ENCODE measurements at regions not wholly inside any gene's neighbourhood (a gene's known extent, or its start where the extent isn't known, plus 50 kb on each side); places are given as distances from the start of the nearest gene placed in this dataset.

DNA sequence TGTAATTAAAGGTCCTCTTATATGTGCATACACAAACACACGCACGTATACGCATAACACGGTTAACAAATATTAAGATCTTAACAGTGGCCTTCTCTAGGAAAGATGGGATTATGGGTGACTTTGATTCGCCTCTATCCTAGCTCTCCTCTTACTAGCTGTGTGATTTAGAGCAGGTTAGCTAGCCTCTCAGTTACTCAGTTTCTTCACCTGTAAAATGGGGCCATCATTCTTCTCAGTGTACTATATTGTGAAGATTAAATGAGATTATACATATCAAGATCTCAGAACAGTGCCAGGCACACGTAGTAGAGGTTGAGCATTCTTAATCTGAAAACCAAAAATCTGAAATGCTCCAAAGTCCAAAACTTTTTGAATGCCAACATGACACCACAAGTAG is 159.3 kb downstream of the BCOR start:
- DNase-seq, result no peak

DNA sequence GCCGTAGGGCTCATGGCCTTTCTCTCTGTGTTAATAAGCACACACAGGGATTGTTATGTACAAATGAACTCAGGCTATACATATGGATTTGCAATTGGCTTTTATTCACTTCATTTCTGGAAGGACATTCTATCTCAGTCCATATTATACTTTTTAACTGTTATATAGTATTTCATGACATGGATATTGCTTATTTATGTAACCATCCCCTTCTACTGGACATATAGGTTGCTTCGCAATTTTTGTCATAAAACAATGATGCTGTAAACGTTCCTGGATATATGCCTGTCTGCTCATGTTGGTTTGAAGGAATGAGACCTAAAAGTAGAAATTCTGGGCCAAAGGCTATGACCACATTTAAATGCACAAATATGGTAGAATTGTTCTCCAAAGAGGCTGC is 158.1 kb downstream of the BCOR start:
- no peak for DNase-seq

DNA sequence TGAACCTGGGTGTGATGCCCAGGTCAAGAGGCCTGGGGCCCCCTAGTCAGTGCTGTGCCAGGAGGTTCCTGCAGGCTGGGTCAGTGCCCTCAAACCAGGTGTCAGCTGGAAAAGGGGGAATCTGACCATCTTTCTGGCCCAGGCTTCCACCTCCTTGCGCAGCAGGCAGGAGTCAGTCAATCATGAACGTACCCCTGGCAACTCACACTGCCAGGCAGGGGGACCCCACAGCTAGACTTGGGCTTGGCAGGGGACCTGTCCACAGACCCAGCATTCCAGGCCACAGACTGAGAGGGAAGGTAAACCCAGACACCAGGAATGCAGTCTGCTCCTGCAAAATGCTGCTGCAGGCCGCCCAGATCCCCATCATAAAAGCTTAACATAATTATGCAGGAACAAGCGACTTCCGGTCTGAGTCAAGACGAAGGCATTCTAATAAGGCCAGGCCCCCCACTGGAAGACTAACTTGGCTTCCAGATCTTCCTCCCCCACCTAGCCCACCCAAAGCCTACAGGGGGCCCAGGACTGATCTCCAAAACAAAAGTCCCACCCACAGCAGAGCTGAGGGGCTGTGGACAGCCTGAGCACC is 156.3 kb downstream of the BCOR start:
- no peak for DNase-seq

DNA sequence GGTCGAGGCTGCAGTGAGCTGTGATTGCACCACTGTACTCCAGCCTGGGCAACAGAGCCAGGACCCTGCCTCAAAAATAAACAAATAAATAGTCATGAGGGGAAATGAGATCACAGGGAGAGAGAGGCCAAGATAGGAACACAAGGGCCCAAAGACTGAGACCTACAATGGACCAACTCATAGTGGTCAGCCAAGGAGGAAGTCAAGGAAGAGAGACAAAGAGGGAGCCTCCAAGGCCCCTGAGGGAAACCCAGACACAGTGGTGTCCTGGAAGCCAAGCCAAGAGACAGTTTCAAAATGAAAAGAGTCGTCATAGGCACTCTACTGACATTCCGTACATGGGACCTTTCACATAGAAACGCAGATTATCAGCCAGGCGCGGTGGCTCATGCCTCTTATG is 153.3 kb downstream of the BCOR start:
- DNase-seq, result no peak

DNA sequence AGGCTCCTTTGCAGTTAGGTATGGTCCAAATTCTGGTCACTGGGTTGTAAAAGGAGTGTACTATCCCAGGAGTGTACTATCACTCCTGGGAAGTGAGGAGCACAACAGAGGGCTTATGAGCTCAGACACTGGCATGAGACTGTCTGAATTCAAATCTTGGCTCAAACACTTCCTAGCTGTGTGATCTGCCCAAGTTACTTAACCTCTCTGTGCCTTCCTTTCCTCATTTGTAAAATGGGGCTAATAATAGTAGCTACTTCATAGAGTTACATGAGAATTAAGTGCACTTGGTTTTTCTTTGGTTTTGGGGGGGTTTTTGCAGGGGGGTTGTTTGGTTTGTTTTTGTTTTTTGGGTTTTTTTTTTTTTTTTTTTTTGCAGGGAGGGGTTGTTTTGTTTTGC is 152.0 kb downstream of the BCOR start:
- no peak for DNase-seq

DNA sequence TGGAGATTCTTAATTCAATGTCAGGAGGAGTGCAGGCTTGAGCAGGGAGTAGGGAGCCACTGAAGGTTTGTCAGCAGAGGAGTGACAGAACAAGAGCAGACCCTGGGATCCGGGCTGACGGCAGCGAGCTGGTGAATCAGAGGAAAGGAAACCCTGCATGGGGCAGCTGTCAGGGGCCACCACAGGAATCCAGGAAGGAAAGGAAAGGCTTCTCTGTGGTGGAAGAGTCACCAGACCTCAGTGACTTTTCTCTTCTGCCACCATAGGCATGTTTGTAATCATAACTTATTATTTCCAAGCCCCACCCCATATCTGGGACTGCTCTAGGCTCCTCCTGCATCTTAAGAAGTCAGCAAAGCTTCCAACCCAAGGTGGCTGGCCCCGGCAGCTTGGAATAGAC is 150.9 kb downstream of the BCOR start:
- DNase-seq, result no peak

DNA sequence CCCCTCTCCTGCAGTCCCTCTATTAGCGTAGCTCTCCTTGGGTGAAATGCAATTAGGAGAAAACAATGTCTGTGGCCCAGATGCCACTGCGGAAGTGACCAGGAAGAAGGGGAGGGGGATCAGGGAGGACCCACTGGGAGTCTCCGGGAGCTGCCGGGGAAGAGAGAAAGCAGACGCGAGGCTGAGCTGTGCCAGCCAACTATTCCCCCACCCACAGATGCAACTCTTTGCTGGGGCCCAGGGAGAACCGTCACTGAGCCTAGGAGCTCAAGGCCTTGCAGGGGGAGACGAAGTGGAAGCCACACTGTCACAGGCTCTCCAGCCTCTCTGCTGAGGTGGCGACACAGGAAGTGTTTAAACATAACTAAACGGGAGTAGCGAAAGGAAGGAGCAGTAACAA is 149.2 kb downstream of the BCOR start:
- DNase-seq, result no peak

DNA sequence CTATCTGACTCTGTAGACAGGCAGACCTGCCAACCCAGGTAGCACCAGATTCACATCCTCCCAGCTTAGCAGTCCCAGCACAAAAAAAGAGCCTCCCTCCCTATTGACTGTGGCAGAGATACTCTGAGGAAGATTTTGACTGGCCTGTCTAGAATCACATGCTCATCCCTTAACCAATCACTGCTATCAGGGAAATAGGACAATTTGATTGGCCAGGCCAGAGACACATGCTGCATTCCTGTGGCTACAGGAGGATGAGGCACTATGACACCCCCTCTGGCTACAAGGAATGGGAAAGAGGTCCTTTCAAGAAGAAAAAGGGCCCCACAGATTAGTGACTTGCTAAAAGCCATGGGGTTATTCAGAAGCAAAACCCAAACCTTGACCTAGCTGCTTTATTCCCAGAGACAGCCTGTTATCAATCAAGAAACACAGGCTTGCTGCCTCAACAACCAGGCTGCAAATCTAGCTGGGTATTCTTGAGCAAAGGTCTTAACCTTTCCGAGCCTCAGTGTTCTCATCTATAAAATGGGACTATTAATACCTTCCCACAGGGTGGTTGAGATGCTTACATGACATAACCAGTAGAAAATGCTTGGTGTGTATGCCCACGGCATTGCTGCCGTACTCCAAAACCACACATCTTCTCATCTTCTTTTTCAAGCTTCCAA is 147.6 kb downstream of the BCOR start:
- no peak for DNase-seq

DNA sequence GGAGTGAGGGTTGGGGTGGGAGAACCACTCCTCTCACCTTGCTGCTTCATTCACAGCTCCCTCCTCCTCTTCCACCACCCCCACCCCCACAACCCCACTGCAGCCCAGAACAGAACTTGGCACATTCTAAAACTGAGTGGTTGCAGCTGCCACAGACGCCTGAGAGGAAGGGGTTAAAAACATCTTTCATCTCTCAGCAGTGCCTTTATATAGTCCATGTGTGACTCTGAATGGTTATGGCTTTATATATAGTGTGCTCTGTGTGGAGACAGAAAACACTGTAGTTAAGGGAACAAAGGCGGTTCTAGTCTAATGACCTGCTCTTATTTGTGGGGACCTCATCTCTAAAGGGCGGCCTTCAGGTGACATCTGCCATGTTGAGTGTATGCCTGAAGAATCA is 144.8 kb downstream of the BCOR start:
- DNase-seq, result no peak

DNA sequence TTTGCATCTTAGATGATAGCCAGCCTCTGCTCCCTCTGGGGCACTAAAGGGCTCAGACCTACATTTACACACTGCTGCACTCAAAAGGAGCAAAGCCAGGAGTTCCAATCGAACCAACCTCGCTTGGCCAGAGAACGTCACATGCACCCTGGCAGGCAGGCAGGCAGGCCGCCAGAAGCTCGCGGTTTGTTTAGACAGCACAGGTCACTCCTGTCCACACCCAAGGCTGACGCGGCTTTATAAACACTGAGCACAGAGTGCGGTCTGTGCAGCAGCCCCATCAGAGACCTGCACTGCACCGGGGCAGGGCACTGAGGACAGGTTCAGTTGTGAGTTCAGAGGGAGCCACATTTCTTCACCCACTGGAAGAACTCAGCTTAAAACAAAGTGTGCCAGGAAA is 143.9 kb downstream of the BCOR start:
- no peak for DNase-seq

DNA sequence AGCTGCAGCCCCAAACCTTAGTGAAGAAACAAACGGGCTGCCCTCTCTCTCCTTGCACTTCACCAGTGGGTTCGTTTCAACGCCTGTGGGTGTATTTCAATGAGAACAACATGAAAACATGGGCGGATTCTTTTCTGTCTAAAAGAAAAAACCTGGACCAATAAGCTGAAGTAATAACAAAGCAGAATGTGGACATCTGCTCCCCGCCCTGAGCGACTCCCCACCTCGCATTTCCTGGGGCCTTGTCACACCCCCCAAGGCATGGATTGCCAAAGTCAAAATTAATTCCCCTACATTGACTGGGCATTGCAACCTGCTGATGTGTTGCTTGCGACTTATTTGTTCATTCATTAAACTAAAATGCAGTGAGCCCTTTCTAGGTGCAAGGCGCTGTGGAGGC is 142.9 kb downstream of the BCOR start:
- DNase-seq, result no peak

DNA sequence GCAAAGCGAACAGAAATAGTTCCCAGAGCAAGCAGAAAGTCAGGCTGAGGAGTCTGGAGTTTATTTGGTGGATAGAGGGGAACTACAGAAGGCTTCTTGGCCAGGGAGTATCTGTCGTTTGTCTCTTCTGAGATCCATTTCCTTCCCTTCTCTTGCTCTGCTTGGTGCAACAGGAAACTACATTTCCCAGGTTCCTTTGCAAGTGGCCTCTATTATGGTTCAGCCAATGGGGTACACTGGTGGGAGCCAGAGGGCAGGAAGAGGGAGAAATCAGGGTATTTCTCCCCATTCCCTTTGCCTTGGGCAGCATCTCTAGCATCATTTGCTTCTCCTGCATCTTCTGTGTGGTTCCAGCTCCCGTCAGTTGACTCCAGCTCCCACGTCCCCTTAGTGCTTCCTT is 142.1 kb downstream of the BCOR start:
- no peak for DNase-seq

DNA sequence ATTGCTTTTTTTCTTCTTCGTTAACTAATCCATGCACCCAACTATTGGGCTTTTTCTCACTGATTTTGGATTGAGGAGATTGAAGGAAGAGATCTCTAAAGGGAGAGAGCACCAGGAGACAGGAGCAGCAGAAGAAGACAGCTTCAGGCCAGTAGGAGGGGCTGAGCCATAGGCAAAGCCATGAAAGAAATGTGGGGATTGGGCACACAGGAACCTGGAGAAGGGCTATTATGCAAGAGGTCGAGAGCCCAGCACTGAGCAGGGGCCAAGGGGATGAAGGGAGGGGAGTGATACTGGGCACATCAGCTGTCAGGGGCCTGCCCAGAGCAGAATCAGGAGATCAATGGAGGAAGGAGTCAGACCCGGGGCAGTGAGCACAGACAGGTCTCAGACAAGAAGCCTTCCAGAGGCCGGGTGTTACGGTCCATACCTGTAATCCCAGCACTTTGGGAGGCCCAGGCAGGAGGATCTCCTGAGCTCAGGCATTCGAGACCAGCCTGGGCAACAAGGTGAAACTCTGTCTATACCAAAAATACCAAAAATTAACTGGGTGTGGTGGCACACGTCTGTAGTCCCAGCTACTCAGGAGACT is 140.9 kb downstream of the BCOR start:
- no peak for DNase-seq

DNA sequence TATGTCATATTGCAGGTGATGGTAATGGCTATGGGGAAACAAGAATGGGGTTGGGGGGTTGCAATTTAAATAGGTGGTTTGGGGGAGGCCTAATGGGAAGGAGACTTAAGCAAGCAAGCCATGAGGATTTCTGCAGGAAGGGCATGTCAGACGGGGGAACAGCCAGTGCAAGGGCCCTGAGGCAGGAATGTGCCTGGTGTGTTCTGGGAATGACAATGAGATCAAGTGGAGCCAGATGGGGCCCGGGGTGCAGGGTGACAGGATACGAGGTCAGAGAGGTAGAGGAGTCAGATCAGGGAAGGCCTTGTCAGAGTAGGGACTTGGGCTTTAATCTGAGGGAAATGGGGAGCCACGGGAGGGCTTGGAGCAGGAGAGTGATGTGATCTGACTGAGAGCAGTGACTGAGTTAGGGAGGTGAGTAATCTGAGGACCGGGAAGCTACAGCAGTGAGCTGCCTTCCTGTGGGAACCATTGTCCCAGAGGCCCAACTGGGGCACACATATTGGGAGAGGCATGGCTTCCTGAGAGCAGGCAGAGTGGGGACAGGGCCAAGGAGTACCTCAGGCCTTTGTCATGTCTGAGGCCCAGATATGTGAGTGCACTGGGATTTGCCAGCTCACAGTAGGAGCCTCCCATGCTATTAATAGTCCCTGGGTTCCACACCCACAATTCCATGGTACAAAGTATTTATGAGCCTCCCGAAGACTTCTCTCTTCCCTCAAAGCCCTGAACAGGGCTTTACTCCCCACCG is 139.8 kb downstream of the BCOR start:
- DNase-seq, result no peak

DNA sequence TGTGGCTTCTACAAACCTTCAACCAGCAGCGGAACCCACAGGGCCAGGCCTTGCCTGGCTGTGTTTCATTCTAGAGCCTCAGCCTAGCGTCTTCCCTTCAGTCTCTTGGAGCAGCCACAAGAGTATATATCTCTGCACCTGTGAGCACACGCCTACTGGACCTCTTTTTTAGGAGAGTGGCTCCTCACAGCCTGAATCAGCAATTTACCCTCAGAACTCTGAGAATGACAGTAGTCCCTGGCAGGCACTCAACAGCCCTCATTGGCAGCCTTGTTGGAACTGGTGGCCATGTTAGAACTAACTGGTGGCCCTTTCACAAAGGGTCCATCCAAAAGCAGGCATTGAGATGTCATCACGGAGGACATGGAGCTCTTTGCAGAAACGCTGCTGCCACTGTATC is 138.9 kb downstream of the BCOR start:
- no peak for DNase-seq

DNA sequence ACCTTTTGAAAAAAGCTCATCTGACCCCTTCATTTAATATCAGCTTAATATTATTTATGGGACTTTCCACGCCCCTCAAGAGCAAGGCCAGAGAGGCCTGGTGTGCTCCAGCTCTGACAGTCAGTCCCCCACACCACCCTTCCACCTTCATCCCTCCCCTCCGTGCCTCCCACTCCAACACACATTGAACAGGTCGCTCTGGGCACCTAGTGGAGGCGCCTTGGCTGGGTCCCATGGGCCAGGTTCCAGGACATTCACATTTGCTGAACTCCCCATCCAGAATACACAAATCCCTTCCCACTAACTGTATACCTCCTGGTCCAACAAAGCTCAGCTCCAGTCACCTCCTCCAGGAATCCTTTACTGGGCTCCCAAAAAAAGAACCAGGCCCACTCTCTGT is 137.5 kb downstream of the BCOR start:
- no peak for DNase-seq

DNA sequence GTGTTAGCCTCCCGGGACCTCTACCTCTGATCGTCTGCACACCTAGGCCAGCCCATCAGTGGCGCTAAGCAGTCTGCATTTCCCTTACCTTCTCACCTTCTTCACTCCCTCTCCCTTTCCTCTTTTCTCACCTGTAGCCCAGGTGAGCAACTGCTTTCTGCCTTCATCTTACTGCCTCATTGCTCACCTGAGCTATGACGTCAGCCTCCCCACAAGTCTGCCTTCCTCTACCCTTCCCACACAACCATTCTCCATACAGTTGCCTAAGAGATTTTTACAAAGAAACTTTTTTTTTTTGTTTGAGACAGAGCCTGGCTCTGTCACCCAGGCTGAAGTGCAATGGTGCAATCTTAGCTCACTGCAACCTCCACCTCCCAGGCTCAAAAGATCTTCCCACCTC is 136.3 kb downstream of the BCOR start:
- no peak for DNase-seq

DNA sequence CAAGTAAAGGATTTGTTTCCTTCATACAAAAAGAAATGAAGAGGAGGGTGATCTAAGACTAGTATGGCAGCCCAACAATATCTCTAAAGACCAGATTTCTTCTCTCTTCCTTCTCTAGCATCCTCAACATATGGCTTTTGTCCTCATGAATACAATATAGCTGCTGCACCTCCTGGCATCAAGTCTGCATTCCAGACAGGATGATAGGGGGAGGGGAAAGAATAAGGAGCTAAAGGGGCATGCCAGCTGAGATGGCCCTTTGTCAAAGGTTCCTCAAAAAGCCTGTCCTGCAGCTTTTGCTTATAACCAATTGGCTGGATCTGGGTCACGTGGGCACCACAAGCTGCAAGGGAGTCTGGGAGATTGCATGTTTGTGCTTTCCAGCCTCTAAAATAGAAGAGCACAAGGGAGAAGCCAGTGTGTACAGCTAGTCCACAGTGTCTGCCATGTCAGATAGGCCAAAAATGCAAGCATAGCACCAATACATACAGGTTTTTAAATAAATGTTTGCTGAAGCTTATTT is 132.6 kb downstream of the BCOR start:
- DNase-seq, result no peak

DNA sequence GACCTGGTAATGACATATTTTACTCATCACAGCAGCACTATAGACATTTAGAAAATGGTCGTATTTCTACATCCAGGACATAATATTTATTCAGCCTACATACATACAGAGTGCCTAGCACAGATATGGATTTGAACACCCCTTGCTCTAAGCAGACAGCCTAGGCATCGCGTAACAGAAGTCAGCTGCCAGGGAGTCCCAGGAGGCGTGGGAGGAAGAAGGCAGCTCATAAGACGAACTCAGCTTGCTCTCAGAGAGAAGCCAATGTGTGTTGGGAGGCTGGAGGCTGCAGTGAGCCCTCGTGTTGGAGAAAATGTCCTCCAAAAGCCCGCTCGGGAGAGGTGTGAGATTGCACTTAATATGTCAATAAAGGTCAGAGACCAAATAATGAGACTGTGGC is 131.6 kb downstream of the BCOR start:
- no peak for DNase-seq

DNA sequence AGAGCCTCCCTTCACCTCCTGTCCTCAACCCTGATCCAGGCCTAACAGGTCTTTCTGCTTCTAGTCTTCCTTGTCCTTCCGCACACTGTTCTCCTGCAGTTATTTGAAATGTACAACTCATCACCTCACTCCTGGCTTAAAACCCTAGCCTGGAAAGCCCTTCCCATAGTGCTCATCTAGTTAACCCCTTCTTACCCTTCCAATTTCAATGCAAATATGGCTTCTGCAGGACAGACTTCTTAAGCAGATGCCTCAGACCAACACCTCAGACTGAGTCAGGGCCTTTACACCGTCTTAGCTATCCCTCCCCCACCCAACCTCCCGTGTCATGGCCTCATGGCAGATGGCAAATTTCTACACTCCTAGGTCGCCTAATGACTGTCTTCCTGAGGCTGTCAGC is 130.4 kb downstream of the BCOR start:
- no peak for DNase-seq

DNA sequence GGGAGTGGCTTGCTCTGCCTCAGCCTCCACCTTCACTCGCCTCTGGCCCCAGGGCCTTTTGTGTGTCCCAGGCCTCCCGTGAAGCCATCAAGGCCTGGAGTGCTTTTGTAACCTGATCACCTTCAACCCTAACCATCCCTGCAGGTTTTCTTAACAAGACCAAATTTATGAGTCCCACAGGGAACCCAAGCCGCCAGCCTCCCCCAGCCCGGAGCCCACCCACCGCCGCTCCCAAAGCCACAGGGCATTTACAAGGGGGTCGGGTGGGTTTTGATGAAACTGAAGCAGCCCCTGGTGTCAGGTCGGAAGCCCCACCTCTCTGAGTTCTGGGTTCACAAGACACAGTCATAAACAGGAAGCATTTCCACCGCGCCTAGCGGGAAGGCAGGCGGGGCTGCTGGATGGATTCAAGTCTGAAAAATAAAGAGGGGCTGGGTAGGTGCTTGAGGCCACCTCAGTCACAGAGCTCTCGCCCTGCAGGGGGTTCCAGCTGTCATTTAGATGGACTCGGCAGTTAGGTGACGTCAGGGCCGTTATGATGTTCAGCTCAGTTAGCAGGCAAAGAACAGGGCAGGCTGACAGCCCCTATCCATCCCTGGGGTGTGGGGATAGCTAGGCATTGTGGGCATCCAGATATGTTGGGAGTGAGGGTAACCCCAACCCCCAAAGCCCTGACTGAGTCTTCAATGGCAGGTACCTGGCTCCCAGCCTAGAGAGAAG is 128.5 kb downstream of the BCOR start:
- no peak for DNase-seq

DNA sequence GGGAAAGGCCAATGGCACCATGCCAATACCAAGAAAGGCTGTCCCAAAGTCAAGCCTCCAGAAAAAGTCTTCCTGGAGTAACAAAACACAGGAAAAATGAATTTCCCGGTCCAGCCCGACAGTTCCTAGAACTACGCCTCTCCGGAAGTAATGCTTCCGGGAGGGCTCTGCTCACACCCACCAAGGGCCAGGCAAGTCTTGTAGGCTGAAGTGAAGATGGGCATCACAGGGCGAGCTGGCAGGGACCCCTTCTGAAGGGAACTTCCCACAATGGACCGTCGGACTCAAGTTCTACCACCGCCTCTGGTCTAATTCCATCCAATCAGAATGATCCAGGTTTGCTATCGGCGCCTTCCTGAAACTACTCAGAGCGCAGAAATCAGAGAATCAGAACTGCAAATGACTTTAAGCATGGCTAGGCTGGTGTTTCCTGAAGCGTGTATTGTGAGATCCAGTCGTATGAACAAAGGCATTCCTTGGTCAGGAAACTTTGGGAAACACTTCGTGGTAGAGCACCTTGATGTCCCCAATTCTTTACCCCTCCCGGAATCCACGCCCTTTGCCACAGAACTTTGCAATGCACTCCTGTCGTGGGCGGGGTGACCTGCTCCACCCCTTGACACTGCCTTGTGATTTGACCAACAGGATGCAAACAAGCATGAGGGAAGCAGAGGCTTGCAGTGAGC is 127.8 kb downstream of the BCOR start:
- no peak for DNase-seq

DNA sequence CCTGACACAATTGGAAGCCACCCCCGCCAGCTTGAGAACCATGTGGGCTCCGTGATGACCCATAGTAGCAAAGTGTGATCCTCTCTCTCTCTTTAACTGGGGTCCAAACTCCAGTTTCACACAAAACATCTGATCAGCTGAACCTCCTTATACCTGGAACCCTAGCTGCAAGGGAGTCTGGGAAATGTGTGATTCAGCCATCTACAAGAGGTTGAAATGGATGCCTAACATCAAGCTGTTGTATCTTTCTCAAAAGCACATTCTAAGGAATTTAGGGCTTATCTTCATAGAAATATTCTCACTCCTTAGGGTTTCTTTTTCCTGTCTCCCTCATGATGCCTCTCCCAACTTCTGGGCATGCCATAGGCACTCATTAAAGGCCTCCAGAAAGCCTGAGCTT is 126.0 kb downstream of the BCOR start:
- DNase-seq, result no peak

Data from hippocampal formation (tissue), 2 donors.